ENCODE measurements at regions not wholly inside any gene's neighbourhood (a gene's known extent, or its start where the extent isn't known, plus 50 kb on each side); places are given as distances from the start of the nearest gene placed in this dataset.

DNA sequence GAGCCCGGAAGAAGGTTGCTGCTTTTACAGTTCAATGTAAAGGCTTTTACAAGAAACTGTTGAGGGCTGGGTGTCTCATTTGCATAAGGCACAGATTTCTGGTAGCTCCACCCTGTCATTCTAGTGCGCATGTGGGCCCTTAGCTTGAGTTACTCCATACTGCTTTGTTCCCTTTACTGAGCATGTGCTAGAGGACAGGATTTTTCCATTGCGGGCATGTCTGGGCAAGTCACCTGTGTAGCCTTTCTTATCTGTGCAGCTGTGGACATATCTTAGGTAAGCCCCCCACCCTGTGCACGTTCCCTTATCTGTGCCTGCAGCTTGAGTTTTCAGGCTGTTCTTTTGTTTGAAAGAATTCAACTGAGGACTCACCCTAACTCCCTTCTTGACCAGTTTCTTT lies 56.2 kb upstream of the ARHGAP5 start:
- no peak overlapping the region for H3K4me3 Mint-ChIP-seq
- no peaks in the 10 kb centered on the region for H3K9me3 Mint-ChIP-seq
- intact Hi-C loops (cut with micrococcal nuclease), result no loop called here
- H3K36me3 Mint-ChIP-seq (ENCODE audit: low read depth), result no peaks in the 10 kb centered on the region
- no peak overlapping the region for H3K27ac Mint-ChIP-seq
- H3K4me1 Mint-ChIP-seq, result no peaks in the 10 kb centered on the region
- H3K27me3 Mint-ChIP-seq, result peaks cover 2% of the 10 kb centered on the region
- DNase-seq, result no peak

DNA sequence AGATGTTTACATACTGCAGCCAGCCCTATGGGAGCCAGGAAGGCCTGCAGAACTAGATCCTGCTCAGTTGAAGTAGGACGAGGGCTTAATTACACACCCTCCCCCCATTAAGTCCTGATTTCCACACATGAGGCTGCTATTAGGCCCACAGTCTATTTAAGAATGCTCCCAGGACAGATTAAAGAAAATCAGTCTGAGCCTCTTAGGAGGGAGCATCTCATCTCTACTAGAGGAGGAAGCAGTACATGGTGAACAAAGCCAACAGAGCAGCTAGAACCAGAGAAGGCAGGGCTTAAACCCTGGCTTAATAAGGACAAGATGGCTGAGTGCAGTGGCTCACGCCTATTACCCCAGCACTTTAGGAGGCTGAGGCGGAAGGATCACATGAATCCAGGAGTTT lies 55.8 kb upstream of the ARHGAP5 start:
- no peaks in the 10 kb centered on the region for H3K9me3 Mint-ChIP-seq
- DNase-seq, result no peak
- H3K36me3 Mint-ChIP-seq (ENCODE audit: low read depth), result no peaks in the 10 kb centered on the region
- H3K4me1 Mint-ChIP-seq, result no peaks in the 10 kb centered on the region
- no peak overlapping the region for H3K4me3 Mint-ChIP-seq
- no peak overlapping the region for H3K27ac Mint-ChIP-seq
- peaks cover 2% of the 10 kb centered on the region for H3K27me3 Mint-ChIP-seq
- intact Hi-C loops (cut with micrococcal nuclease), result no loop called here

DNA sequence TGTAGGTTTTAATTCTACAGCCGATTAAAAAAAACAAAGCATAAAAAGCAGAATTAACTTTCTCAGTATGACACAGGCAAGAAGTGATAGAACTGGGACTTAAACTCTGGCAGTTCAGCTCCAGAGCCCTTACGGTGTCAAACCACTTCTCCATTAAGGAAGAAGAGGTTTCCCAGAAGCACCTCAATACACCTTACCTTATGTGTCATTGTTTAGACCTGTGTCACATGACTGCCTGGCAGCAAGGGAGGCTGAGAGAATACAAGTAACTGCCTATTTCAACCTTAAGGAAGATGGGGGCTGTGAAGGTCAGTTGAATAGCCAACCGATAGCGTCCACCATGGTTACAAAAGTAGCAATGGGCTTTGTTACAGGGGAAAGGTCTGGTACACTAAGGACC lies 54.6 kb upstream of the ARHGAP5 start:
- Mint-ChIP-seq H3K27me3 (peaks cover 2% of the 10 kb centered on the region), H3K36me3 (ENCODE audit: low read depth) (no peaks in the 10 kb centered on the region), H3K27ac (no peak overlapping the region), H3K4me1 (no peaks in the 10 kb centered on the region), H3K9me3 (no peaks in the 10 kb centered on the region), H3K4me3 (no peak overlapping the region)
- no peak for DNase-seq
- intact Hi-C loops (cut with micrococcal nuclease), result no loop called here

DNA sequence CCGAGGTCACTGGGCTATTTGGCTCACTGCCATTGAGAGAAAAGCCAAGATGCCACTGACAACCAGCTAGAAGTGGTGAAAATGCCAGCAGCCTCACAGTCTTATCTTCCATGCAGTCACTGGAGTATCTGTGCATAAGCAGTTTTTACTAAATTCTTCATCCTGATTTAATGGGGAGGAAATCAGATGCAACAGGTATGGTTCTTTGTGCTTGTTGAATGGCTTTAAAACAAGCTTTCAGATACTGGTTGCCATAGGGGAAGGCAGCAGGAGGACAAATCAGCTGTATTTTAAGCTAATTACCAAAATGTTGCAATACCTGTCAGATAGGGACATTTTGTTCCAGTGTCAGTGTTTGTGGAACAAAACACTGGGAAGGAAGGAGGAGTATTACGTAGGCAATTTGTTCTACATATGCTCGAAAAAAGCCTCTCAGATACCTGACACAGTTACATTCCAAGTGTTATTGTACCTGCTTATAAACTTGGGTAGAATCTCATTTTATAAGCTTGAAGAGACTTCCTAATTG lies 54.1 kb upstream of the ARHGAP5 start:
- H3K27ac Mint-ChIP-seq, result no peak overlapping the region
- no peaks in the 10 kb centered on the region for H3K4me1 Mint-ChIP-seq
- H3K36me3 Mint-ChIP-seq (ENCODE audit: low read depth), result no peaks in the 10 kb centered on the region
- H3K27me3 Mint-ChIP-seq, result peaks cover 2% of the 10 kb centered on the region
- no peaks in the 10 kb centered on the region for H3K9me3 Mint-ChIP-seq
- no peak overlapping the region for H3K4me3 Mint-ChIP-seq
- DNase-seq, result no peak
- intact Hi-C loops (cut with micrococcal nuclease), result no loop called here

DNA sequence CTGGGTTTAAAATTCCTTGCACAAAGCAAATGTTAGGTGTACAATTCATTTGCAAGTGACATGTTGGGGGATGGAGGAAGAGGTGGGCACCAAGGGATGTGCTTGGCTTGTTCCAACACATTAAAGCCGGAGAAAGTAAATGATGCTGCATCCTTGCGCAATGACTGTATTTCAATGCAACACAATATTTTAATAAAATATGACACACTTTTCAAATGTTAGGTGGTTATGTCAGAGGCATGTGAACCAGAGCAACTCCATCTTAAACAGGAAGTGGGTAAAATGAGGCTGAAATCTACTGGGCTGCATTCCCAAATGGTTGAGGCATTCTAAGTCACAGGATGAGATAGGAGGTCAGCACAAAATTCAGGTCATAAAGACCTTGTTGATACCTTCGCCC lies 53.6 kb upstream of the ARHGAP5 start:
- H3K4me3 Mint-ChIP-seq, result no peak overlapping the region
- intact Hi-C loops (cut with micrococcal nuclease), result no loop called here
- DNase-seq, result no peak
- peaks cover 2% of the 10 kb centered on the region for H3K27me3 Mint-ChIP-seq
- H3K36me3 Mint-ChIP-seq (ENCODE audit: low read depth), result no peaks in the 10 kb centered on the region
- no peaks in the 10 kb centered on the region for H3K4me1 Mint-ChIP-seq
- no peaks in the 10 kb centered on the region for H3K9me3 Mint-ChIP-seq
- no peak overlapping the region for H3K27ac Mint-ChIP-seq

DNA sequence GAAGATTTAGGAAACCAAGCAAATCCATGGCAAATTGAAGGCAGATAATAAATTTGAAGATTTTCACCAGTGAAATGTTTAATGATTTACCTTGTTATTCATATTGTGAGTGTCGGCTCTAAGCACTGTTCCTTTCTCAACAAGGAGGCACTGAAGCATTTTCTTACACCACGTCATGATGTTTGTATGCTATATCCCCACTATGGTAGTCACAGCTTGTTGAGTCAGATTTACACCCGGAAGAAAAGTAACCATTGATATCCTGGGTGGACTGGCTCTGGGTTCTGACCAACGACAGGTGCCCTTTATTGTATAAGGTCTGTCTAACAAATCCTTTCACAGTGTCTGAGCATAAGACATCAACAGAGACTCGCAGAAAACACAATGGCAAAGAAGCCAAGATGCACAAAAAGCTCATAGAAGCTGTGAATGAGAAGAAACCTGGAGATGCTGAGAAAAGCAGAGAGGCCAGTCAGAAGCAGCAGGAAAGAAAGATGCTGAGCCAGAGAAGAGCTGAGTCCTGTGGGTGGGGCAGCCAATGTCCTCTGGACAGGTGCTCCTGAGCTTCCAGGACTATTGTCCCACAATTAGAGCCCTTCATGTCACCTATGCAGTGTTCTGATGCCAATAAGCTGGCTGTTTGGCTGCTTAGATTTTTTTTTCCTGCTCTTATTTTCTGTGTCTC lies 49.7 kb upstream of the ARHGAP5 start:
- intact Hi-C loops (cut with micrococcal nuclease), result no loop called here
- Mint-ChIP-seq H3K27me3 (peaks cover 2% of the 10 kb centered on the region), H3K36me3 (ENCODE audit: low read depth) (no peaks in the 10 kb centered on the region), H3K4me1 (no peaks in the 10 kb centered on the region), H3K27ac (no peak overlapping the region), H3K9me3 (no peaks in the 10 kb centered on the region), H3K4me3 (no peak overlapping the region)
- DNase-seq, result no peak
